ENCODE measurements at regions not wholly inside any gene's neighbourhood (a gene's known extent, or its start where the extent isn't known, plus 50 kb on each side); places are given as distances from the start of the nearest gene placed in this dataset.

DNA sequence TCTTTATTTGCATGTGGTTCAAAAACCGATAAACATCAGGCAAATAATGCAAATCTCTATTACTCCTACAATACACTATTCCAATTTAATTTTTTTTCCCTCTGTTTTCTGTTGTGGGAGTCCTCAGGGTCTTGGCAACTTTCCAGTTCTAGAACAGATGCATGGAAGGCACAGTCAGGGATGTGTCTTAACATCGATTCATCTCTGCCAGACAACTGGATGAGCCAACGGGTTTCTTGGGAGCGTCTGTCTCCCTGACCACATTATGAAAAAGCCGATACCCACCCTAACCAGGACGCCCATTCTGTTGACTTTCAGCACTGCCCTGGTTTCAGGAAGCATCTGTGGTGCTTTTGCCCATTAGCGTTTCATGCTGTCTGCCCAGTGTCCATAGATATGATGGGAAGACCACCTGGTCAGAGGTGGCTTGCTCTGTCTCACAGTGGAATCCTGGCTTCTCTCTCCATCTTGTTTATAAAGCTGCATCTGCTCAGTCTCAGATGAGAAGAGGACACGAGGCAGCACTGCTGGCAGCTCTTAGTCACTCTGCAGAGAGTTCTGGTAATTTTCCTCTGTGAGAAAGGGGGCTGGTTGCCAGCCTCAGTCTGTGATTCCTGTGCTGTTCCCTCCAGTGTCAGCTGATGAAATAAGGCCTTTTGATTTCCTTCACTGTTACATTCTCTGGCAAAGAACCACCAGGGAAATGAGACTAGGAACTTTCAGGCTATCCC, 57.9 kb upstream of the KCNE4 start:
- peak in 55 of 56 donors; percentile 17 to 92 (median 66) for DNase-seq

DNA sequence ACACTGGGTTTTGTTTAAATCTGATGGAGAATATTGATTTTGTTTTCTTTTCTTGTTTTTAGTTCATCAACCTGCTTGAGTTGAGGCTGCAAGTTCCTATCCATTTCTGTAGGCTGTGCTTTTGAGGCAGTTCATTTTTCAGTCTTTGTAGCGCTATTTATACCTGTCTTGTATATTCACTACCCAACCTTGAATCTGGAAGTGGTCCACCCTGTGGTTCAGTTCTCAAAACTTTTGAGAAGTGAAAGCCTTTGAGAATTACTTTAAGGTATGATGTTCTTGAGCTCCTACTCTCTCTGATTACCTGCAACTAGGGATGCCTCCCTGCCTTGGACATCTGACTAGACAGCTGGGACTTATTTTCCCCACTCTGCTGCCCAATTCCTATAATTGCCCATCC, 53.5 kb upstream of the KCNE4 start:
- DNase-seq = no peak

DNA sequence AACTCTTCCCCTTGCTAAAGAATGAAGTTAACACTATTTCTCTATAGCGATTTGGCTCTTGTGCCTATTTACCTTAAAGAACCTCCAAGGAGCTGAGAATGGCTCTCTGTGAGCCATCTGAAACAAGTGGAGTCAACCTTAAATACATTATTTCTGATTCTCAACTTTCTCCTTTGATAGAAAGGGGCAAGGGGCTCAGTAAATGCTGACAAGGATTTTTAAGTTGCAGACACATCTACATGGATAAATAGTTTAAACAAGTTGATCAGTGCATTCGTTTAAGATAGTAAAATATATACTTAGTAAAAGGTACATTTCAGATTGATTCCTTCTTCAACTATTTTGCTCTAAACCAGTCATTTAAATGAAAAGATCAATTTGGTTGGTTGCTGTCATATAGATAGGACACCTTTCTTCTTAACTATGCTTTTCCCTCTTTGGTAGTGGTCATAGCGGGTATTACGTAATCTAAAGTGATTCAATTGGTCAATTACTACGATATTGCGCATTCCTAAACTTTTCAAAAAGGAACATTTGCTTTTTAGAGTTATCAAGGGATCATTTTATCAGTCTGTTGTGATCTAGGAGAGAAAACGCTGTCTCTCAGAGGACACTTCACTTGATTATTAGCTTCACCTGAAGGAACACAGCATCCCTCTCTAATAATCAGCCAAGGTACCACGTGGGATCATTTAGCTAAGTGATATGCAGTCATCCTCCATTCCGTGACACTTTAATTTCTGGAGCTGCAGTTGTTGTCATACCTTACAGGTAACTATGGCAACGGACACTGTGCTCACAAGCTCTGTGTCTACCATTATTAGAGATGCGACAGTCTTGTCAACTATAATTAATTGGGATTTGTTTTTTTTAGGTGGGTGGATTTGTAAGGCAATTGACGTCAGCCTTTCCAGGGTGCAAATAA, 50.9 kb upstream of the KCNE4 start:
- DNase-seq = peak in 7 of 56 donors; percentile 1 to 26 (median 7)

DNA sequence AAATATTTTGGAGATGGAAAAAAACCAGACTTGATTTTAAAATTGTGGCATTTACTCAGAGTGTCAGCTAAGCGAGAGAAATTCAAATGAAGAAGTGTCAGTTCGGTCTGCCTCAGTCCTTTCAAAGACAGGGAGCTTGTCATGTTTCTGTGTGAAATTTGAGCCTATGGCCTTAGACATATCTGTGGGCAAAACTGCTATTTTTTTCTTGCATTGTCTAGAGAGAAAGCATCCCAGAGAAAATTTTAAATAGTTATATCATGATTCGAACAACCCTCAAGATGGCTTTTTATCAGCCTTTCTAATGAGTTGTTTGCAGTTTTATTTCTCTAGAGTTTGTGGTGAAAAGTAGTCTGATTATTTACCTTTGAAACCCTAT, 50.2 kb upstream of the KCNE4 start:
- DNase-seq = no peak

All from amygdala (tissue), 56 donors.